Astrocyte of the hippocampus (primary cell): ENCODE measurements at regions not wholly inside any gene's neighbourhood (a gene's known extent, or its start where the extent isn't known, plus 50 kb on each side); places are given as distances from the start of the nearest gene placed in this dataset.

Experiments used
- DNase-seq: peaks from one replicate; pipeline ENCODE4 v3.0.0; 2011; ENCODE audit warnings: low read depth, low spot score

GRCh38 chr2:221624475-221624874, 52.4 kb upstream of the EPHA4 start:
- DNase-seq: no peak
